ENCODE measurements at regions not wholly inside any gene's neighbourhood (a gene's known extent, or its start where the extent isn't known, plus 50 kb on each side); places are given as distances from the start of the nearest gene placed in this dataset.

- TF ChIP-seq, protein P1, sequence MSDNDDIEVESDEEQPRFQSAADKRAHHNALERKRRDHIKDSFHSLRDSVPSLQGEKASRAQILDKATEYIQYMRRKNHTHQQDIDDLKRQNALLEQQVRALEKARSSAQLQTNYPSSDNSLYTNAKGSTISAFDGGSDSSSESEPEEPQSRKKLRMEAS (IDR thresholded peaks at IDR 0.05), result no peak
- TF ChIP-seq FOXA1 (IDR thresholded peaks at IDR 0.05) (no peak), HNF4G (IDR thresholded peaks at IDR 0.05) (no peak), RXRA (IDR thresholded peaks at IDR 0.05) (no peak), EGR1 (IDR thresholded peaks at IDR 0.05; ENCODE audit: low read depth in 2 of 2) (no peak)
- TF ChIP-seq, protein P2, sequence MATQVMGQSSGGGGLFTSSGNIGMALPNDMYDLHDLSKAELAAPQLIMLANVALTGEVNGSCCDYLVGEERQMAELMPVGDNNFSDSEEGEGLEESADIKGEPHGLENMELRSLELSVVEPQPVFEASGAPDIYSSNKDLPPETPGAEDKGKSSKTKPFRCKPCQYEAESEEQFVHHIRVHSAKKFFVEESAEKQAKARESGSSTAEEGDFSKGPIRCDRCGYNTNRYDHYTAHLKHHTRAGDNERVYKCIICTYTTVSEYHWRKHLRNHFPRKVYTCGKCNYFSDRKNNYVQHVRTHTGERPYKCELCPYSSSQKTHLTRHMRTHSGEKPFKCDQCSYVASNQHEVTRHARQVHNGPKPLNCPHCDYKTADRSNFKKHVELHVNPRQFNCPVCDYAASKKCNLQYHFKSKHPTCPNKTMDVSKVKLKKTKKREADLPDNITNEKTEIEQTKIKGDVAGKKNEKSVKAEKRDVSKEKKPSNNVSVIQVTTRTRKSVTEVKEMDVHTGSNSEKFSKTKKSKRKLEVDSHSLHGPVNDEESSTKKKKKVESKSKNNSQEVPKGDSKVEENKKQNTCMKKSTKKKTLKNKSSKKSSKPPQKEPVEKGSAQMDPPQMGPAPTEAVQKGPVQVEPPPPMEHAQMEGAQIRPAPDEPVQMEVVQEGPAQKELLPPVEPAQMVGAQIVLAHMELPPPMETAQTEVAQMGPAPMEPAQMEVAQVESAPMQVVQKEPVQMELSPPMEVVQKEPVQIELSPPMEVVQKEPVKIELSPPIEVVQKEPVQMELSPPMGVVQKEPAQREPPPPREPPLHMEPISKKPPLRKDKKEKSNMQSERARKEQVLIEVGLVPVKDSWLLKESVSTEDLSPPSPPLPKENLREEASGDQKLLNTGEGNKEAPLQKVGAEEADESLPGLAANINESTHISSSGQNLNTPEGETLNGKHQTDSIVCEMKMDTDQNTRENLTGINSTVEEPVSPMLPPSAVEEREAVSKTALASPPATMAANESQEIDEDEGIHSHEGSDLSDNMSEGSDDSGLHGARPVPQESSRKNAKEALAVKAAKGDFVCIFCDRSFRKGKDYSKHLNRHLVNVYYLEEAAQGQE (IDR thresholded peaks at IDR 0.05), result no peak
- no peak overlapping the region for H3K9ac ChIP-seq (ENCODE audit: low read depth in 1 of 2, low read length in 2 of 2)
- DNase-seq (ENCODE audit: low spot score), result no peak
- H3K27ac ChIP-seq (ENCODE audit: low read depth in 1 of 2, low read length in 2 of 2), result no peak overlapping the region
- H3K4me1 ChIP-seq (ENCODE audit: control insufficient read depth in 4 of 4, insufficient read depth in 4 of 4, low read length in 3 of 4), result peaks cover 0 to 6% (median 2%) of the 10 kb centered on the region in 4 donors
- no peak overlapping the region for H3K4me3 ChIP-seq (ENCODE audit: low read depth in 1 of 3, low read length in 3 of 3)
- H3K9me3 ChIP-seq (ENCODE audit: control insufficient read depth in 4 of 4, low read length in 3 of 4), result peaks cover 0 to 2% (median 0%) of the 10 kb centered on the region in 4 donors
- H3K27me3 ChIP-seq (ENCODE audit: control insufficient read depth in 4 of 4, insufficient read depth in 4 of 4, low read length in 3 of 4), result no peaks in the 10 kb centered on the region
- 57% methylated on average over 1 of the region's 1 CpG for WGBS
- H3K36me3 ChIP-seq (ENCODE audit: control insufficient read depth in 4 of 4, insufficient read depth in 3 of 4, low read depth in 1 of 4, low read length in 3 of 4), result no peaks in the 10 kb centered on the region
These were observed 308.6 kb upstream of the ZP4 start for GRCh38 chr1:238199325-238199724.

DNA sequence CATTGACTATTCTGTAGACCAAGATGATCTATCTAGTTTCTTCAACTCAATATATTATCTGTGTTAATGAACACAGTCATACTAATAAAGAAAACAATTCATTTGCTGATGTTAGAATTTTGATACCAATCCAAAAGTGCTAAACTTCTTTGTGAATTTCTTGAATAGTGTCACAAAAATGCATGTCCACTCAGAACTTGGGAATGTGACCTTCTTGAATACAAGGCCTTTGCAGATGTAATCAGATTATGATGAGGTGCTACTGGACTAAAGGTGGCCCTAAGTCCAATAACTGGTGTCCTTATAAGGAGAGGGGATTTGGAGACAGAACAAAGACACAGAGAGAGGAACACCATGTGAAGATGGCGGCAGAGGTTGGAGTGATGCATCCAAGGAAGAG, 305.8 kb upstream of the ZP4 start:
- no peak for DNase-seq (ENCODE audit: low spot score)
- H3K9ac ChIP-seq (ENCODE audit: low read depth in 1 of 2, low read length in 2 of 2), result no peak overlapping the region
- no peak overlapping the region for H3K4me3 ChIP-seq (ENCODE audit: low read depth in 1 of 3, low read length in 3 of 3)
- 93% methylated on average over 1 of the region's 1 CpG for WGBS
- no peaks in the 10 kb centered on the region for H3K27me3 ChIP-seq (ENCODE audit: control insufficient read depth in 4 of 4, insufficient read depth in 4 of 4, low read length in 3 of 4)
- no peak overlapping the region for H3K27ac ChIP-seq (ENCODE audit: low read depth in 1 of 2, low read length in 2 of 2)
- no peaks in the 10 kb centered on the region for H3K36me3 ChIP-seq (ENCODE audit: control insufficient read depth in 4 of 4, insufficient read depth in 3 of 4, low read depth in 1 of 4, low read length in 3 of 4)
- peaks cover 0 to 2% (median 0%) of the 10 kb centered on the region in 4 donors for H3K9me3 ChIP-seq (ENCODE audit: control insufficient read depth in 4 of 4, low read length in 3 of 4)
- no peak for TF ChIP-seq JUND (IDR thresholded peaks at IDR 0.05)
- TF ChIP-seq GABPA (IDR thresholded peaks at IDR 0.05 in 1 of 2, conservative IDR thresholded peaks at IDR 0.05 in 1 of 2), result no peak
- TF ChIP-seq FOXA2 (IDR thresholded peaks at IDR 0.05), result no peak
- no peak for TF ChIP-seq ATF3 (IDR thresholded peaks at IDR 0.05)
- TF ChIP-seq HNF4A (conservative IDR thresholded peaks at IDR 0.05), result no peak
- TF ChIP-seq EGR1 (IDR thresholded peaks at IDR 0.05; ENCODE audit: low read depth in 2 of 2), result no peak
- no peak for TF ChIP-seq HNF4G (IDR thresholded peaks at IDR 0.05)
- TF ChIP-seq, protein P1 (IDR thresholded peaks at IDR 0.05), result no peak
- TF ChIP-seq SP1 (IDR thresholded peaks at IDR 0.05), result no peak
- no peak for TF ChIP-seq TAF1 (conservative IDR thresholded peaks at IDR 0.05)
- no peaks in the 10 kb centered on the region for H3K4me1 ChIP-seq (ENCODE audit: control insufficient read depth in 4 of 4, insufficient read depth in 4 of 4, low read length in 3 of 4)

DNA sequence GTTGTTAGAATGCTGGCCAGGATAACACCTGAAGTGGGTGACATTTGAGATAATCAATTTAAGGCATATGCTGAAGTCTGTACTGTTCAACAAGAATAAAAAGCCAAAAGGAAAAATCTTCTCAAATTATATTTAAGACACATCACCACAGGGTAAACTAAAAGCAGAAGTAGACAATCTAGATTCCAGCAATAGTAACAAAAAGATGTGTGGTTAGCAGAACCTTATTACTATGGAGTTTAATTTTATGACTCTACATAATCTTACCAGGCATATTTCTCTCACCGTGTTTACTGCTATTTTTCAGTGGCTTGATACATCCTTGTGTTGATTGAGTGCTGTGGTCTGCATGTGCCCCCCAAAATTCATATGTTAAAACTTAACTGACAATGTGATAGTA, 300.4 kb upstream of the ZP4 start:
- Histone ChIP-seq H3K9me3 (ENCODE audit: control insufficient read depth in 4 of 4, low read length in 3 of 4) (peaks cover 0 to 3% (median 0%) of the 10 kb centered on the region in 4 donors), H3K36me3 (ENCODE audit: control insufficient read depth in 4 of 4, insufficient read depth in 3 of 4, low read depth in 1 of 4, low read length in 3 of 4) (no peaks in the 10 kb centered on the region), H3K27ac (ENCODE audit: low read depth in 1 of 2, low read length in 2 of 2) (no peak overlapping the region), H3K27me3 (ENCODE audit: control insufficient read depth in 4 of 4, insufficient read depth in 4 of 4, low read length in 3 of 4) (no peaks in the 10 kb centered on the region), H3K4me1 (ENCODE audit: control insufficient read depth in 4 of 4, insufficient read depth in 4 of 4, low read length in 3 of 4) (no peaks in the 10 kb centered on the region), H3K9ac (ENCODE audit: low read depth in 1 of 2, low read length in 2 of 2) (no peak overlapping the region), H3K4me3 (ENCODE audit: low read depth in 1 of 3, low read length in 3 of 3) (no peak overlapping the region)
- no peak for DNase-seq (ENCODE audit: low spot score)
- no peak for TF ChIP-seq RAD21 (IDR thresholded peaks at IDR 0.05)
- TF ChIP-seq, protein P2 (IDR thresholded peaks at IDR 0.05), result no peak
- no peak for TF ChIP-seq JUND (IDR thresholded peaks at IDR 0.05)
- TF ChIP-seq HNF4A (conservative IDR thresholded peaks at IDR 0.05), result no peak
- no peak for TF ChIP-seq GABPA (IDR thresholded peaks at IDR 0.05 in 1 of 2, conservative IDR thresholded peaks at IDR 0.05 in 1 of 2)
- TF ChIP-seq, protein P1 (IDR thresholded peaks at IDR 0.05), result no peak
- no peak for TF ChIP-seq TAF1 (conservative IDR thresholded peaks at IDR 0.05)
- TF ChIP-seq HNF4G (IDR thresholded peaks at IDR 0.05), result no peak
- TF ChIP-seq, protein P3, sequence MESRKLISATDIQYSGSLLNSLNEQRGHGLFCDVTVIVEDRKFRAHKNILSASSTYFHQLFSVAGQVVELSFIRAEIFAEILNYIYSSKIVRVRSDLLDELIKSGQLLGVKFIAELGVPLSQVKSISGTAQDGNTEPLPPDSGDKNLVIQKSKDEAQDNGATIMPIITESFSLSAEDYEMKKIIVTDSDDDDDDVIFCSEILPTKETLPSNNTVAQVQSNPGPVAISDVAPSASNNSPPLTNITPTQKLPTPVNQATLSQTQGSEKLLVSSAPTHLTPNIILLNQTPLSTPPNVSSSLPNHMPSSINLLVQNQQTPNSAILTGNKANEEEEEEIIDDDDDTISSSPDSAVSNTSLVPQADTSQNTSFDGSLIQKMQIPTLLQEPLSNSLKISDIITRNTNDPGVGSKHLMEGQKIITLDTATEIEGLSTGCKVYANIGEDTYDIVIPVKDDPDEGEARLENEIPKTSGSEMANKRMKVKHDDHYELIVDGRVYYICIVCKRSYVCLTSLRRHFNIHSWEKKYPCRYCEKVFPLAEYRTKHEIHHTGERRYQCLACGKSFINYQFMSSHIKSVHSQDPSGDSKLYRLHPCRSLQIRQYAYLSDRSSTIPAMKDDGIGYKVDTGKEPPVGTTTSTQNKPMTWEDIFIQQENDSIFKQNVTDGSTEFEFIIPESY (IDR thresholded peaks at IDR 0.05), result no peak
- TF ChIP-seq FOXA1 (IDR thresholded peaks at IDR 0.05), result no peak
- 64% methylated on average over 1 of the region's 1 CpG for whole genome bisulfite sequencing
